ENCODE measurements at regions not wholly inside any gene's neighbourhood (a gene's known extent, or its start where the extent isn't known, plus 50 kb on each side); places are given as distances from the start of the nearest gene placed in this dataset.

DNA sequence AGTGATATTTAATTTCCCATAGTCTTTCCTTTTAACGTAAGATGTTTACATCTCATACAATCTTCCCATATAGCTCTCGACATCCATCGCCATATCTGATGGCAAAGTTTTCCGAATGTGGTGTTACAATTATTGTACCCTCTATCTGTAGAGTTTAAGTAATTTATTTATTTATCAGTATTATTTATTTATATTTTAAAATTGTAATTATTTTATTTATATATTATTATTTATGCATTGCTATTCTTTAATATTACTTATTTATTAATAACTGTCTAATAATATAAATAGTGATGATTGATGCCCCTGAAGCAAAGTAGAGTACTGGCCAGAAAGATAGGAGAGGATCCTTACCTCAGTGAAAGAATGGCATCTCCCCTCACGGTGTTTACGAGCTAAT, 812.9 kb downstream of the VGLL3 start:
- DNase-seq (ENCODE audit: low read depth) = no peak

DNA sequence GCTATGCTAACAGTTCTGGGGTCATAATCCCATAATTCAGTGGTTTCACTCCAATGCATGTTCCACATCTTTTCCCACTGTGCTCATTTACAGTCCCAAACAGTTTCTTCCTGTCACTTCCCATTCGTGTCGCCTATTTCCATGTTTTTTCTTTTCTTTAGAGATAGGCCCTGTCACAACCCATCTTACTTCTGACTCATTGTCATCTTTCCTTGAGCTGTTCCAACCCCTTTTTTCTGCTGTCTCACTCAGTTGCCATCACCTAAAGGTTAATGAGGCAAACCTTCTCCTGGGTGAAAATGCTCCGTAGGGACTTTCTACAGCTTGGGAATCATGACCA, 814.5 kb downstream of the VGLL3 start:
- no peak for DNase-seq (ENCODE audit: low read depth)

DNA sequence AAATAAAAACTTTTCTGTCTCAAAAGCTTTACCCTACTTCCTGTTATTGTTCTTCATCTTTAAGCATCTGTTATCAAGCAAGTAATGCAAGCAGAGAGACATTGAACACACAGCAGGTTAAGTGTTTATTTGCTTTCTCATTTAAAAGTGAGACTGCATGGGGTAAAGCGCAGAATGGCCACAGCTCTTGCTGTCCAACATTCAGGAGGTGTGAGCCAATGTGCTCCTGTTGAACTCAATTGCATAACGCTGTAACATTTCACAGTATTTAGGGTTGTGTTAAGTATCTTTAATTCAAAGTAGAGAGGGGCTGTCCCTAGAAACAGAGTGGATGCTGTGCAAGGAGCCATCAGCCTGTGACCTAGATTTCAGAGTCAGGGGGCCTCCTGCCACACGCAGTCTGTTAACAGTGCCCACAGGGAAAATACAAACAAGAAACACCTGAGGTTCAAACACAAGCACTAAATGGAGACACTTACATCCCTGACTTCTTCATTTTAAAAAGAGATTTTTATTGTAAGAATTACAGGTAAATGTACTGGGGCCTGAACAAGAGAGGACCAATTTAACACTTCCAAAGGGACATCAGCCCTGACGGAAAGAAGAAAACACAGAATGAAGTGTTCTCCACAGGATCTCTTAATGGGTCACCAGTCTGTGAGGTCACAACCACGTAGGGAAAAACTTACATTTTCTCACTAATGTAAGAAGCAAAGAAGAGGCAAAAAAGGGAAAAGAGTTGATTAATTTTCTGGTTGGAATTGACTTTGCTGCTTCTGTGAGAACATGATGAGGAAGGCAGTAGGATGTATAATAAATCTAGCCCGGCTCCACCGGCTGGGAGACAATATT, 815.1 kb downstream of the VGLL3 start:
- DNase-seq (ENCODE audit: low read depth) = no peak

DNA sequence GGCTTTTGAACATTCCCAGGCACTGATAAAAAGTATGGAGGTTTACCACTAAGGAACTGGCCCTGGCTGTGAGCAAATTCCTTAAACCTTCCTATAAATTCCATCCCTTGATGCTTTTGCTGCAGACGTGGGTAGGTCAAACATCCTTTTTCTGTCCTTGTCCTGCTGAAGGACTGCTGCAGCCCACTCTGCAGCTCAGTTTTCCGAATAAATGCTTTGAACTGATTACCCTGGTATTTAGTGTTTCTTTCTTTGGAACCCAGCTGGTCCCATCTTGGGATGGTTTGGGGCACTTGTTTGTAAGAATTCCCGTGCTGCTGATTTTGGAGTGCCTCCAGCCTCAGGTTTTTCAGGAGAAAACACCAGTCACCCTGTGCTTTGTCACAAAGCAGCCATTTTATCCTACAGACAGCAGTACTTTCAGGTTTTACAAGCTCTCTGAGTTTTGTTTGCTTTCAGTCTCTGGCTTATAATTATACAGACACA, 815.9 kb downstream of the VGLL3 start:
- DNase-seq (ENCODE audit: low read depth) = no peak

DNA sequence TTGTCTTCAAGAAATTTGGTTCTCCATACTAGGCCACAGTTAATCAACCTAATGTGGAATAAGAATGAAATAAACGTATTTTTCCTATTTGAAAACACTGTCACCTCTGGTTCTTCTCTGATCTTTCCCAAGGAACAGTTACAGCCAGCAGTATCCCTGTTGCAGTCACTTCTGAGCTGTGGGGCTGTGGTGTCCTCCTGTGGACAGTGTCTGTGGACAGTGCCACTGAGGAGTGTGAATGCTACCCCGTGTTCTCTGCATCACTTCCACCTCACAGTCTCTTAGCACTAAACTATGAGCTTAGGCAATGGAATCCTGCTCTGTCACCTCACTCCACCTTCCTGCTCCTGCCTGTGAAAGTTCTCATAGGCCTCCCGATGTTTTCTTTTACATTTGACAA, 817.5 kb downstream of the VGLL3 start:
- no peak for DNase-seq (ENCODE audit: low read depth)

DNA sequence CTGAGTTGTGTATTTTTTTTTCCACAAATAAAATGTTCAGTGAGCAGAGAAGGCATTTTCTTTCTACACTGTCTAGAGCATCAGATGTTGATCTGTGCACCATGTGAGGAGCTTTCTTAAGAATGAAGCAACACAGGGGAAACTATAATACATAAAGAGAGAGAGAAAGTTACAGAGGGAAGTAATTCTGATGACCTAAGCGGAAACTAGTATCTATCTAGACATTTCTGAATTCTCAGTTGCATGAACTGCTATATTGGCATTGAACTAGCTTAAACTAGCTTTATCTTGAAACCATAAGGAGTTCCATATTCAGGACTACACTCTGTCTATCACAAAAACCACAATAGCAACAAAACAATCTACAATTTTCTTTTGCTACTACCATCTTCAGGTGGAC, 822.4 kb downstream of the VGLL3 start:
- no peak for DNase-seq (ENCODE audit: low read depth)

DNA sequence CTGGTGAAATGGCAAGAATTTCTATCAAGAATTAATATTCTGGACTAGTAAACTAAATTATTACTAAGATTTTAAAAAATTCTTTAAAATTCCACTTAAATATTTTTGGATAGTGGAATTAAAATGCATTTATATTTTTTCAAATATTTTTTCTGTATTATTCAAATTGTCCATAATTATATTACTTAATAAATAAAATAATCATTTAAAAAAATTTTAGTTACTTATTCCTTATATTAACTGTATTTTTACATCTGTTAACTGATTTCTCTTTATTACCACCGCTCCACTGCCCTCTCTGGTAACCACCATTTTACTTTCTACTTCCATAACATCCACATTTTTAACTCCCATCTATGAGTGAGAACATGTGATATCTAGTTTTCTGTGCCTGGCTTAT, 828.4 kb downstream of the VGLL3 start:
- no peak for DNase-seq (ENCODE audit: low read depth)

DNA sequence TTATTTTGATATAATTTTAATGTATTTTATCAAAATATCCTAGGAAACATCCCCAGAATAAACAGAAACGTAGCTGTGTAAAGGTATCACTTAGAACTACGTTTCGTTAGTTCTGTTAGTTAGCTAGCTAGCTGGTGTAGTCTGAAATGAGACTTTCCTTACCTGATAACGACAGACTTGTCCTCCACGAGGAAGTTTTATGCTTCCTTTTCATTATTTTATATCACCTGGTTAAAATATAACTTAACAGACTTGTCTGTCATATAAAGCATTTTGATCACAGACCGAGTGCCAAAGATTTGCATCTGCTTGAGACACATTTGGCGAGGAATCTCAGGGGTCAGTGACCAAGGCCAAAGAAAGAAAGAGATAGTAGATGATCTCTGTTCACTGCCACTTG, 829.5 kb downstream of the VGLL3 start:
- no peak for DNase-seq (ENCODE audit: low read depth)

DNA sequence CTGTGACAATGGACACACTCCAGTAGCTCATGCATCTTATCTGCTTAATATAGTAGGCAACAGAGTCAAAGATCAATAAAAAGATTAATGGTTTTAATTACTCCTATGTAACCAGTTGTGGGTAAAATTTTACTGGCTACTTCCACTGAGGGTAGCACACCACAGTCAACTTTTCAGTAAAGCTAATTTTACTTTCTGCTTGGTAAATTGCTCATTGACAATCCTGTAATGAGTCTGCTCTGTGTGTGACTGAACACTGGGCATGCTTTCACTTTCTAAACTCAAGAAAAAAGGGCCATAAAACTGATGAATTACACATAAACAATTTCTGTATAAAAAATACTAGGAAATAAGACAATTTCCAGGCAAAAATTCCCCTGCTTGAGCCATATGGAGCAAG, 838.3 kb downstream of the VGLL3 start:
- DNase-seq (ENCODE audit: low read depth) = no peak

DNA sequence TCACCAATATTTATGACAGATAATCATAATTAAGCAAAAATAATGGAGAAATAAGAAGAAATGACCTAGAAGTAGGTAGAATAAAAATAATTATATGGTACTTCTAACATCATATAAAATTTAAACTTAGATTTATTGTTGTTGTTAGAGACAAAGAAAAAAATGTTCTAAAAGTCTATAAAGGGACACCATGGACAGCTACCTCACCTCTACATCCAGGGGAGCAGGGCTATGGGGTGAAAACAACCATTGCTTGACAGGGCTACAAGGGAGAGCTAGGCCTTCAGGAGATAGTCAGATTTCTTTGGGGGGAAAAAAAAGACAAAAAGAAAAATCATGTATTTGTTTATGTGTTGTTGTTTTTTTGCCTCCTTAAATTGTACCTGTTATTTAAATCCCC, 841.9 kb downstream of the VGLL3 start:
- DNase-seq (ENCODE audit: low read depth) = no peak

DNA sequence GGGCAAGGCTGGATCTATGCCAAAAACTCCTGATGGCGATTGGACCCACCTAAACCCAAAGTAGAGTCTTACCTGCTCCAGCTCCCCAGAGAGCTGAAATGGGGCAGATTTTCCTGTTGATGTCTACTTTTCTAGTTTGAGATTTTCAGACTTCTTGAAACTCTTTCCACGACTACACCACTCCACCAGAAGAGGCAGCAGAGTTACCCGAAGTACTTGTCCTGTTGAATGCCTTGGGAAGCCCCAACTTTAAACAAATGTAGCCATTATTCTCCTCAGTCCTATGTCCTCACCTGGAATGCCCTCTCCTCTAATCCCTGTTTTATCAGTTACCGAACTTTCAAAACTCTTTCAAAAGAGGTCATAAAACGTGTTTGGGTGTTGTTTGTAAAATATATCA, 843.8 kb downstream of the VGLL3 start:
- no peak for DNase-seq (ENCODE audit: low read depth)

DNA sequence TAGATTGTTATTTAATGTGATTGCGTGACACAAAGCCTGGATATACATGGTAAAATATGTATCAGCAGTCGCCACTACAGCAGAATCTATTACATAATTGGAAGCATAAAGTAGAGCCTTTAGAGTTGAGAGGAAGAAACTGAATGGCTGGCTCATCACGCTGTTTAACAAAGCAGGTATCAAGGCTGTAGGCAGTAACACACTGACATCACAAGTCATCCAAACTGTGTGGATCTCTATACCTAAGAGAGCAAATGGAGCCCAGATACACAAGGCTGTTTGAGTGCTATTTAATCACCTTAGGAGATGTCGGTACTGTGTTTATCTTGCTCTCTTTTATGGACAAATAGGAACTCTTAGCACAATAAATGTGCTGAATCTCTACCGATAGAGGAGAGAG, 864.4 kb downstream of the VGLL3 start:
- no peak for DNase-seq (ENCODE audit: low read depth)

Data from myocyte (in vitro differentiated cells).